ENCODE measurements at regions not wholly inside any gene's neighbourhood (a gene's known extent, or its start where the extent isn't known, plus 50 kb on each side); places are given as distances from the start of the nearest gene placed in this dataset.

DNA sequence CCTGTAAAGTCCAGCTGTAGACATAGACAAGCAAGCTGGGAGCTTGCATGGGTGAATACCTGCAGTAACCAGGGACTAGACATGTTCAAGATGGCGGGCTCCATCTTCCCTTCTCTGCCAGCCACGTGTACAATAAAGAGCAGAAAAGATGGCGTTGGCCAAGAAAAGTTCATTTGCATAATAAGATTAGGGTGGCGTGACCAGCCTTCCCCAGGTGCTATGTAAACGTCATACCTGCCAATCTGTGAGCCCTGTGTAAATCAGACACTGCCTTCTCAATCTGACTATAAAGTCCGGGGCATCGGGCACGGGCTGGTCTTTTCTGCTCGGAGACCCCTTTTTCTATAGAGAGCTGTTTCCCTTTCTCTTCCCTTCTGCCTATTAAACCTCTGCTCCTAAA is 101.6 kb upstream of the XPO1 start:
- TF ChIP-seq, protein P1, sequence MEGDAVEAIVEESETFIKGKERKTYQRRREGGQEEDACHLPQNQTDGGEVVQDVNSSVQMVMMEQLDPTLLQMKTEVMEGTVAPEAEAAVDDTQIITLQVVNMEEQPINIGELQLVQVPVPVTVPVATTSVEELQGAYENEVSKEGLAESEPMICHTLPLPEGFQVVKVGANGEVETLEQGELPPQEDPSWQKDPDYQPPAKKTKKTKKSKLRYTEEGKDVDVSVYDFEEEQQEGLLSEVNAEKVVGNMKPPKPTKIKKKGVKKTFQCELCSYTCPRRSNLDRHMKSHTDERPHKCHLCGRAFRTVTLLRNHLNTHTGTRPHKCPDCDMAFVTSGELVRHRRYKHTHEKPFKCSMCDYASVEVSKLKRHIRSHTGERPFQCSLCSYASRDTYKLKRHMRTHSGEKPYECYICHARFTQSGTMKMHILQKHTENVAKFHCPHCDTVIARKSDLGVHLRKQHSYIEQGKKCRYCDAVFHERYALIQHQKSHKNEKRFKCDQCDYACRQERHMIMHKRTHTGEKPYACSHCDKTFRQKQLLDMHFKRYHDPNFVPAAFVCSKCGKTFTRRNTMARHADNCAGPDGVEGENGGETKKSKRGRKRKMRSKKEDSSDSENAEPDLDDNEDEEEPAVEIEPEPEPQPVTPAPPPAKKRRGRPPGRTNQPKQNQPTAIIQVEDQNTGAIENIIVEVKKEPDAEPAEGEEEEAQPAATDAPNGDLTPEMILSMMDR (IDR thresholded peaks at IDR 0.05), result no peak
- TF ChIP-seq POLR2A (IDR thresholded peaks at IDR 0.05), result no peak
